ENCODE measurements at regions not wholly inside any gene's neighbourhood (a gene's known extent, or its start where the extent isn't known, plus 50 kb on each side); places are given as distances from the start of the nearest gene placed in this dataset.

DNA sequence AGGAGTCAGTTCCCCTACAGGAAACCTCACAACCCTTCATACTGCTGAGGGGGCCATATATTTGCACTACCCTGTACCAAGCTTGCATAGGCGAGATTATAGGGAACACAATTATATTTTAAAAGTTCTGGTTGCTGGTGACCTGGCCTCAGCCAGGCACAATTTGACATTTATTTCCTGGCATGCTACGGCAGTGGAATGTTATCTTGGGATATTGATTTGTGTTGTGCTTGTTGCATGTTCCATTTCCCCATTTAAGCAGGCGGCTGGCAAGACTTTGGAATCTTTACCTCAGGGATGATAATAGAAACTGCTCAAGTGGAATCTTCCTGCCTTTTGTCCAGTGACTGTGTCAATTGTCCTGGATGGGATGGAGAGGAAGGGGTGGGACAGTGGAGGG is 67.0 kb upstream of the RPS23 start (continued):
- TF ChIP-seq, protein P1, sequence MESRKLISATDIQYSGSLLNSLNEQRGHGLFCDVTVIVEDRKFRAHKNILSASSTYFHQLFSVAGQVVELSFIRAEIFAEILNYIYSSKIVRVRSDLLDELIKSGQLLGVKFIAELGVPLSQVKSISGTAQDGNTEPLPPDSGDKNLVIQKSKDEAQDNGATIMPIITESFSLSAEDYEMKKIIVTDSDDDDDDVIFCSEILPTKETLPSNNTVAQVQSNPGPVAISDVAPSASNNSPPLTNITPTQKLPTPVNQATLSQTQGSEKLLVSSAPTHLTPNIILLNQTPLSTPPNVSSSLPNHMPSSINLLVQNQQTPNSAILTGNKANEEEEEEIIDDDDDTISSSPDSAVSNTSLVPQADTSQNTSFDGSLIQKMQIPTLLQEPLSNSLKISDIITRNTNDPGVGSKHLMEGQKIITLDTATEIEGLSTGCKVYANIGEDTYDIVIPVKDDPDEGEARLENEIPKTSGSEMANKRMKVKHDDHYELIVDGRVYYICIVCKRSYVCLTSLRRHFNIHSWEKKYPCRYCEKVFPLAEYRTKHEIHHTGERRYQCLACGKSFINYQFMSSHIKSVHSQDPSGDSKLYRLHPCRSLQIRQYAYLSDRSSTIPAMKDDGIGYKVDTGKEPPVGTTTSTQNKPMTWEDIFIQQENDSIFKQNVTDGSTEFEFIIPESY (IDR thresholded peaks at IDR 0.05; ENCODE audit: extremely low read depth, insufficient replicate concordance, low read length): no peak
- no peak for TF ChIP-seq ZFX (IDR thresholded peaks at IDR 0.05)
- TF ChIP-seq ELF1 (IDR thresholded peaks at IDR 0.05; ENCODE audit: borderline replicate concordance, low read depth): no peak
- no peak for TF ChIP-seq EZH2 (IDR thresholded peaks at IDR 0.05)
- no peak for TF ChIP-seq YY1 (IDR thresholded peaks at IDR 0.05; ENCODE audit: extremely low read depth, insufficient replicate concordance, low read depth, low read length)

GRCh38 chr5:82341325-82341724 is 63.2 kb upstream of the RPS23 start:
- no peaks in the 10 kb centered on the region for H3K9me3 ChIP-seq (ENCODE audit: control insufficient read depth in 1 of 2, insufficient read depth in 1 of 2, low read depth in 1 of 2, low read length in 2 of 2)
- H3K4me3 ChIP-seq (replicated peaks in 1 of 2; ENCODE audit: low read depth in 1 of 2, low read length in 2 of 2): no peak overlapping the region
- H3K9ac ChIP-seq (ENCODE audit: low read length): no peak overlapping the region
- no peaks in the 10 kb centered on the region for H3K4me1 ChIP-seq (ENCODE audit: control insufficient read depth in 1 of 2, insufficient read depth in 2 of 2, low read length in 2 of 2)
- TF ChIP-seq POLR2AphosphoS5 (IDR thresholded peaks at IDR 0.05; ENCODE audit: low read depth, low read length): no peak
- TF ChIP-seq, protein P1 (IDR thresholded peaks at IDR 0.05; ENCODE audit: extremely low read depth, insufficient replicate concordance, low read length): no peak
- TF ChIP-seq CTCF (IDR thresholded peaks at IDR 0.05 in 2 of 3, conservative IDR thresholded peaks at IDR 0.05 in 1 of 3; ENCODE audit: borderline replicate concordance in 1 of 3, insufficient read depth in 1 of 3, low read depth in 2 of 3, low read length in 2 of 3): no peak
- no peak for TF ChIP-seq EZH2 (IDR thresholded peaks at IDR 0.05)
- TF ChIP-seq CEBPB (IDR thresholded peaks at IDR 0.05; ENCODE audit: low read depth): no peak
- no peak for TF ChIP-seq POLR2A (IDR thresholded peaks at IDR 0.05; ENCODE audit: borderline replicate concordance, extremely low read depth, insufficient read depth, insufficient read length)
- no peak for TF ChIP-seq CBX3 (IDR thresholded peaks at IDR 0.05; ENCODE audit: low read depth)
- TF ChIP-seq TCF7L2 (IDR thresholded peaks at IDR 0.05; ENCODE audit: borderline replicate concordance, extremely low read depth, insufficient read depth, insufficient read length): no peak
- TF ChIP-seq RAD21 (IDR thresholded peaks at IDR 0.05; ENCODE audit: low read depth): no peak
- TF ChIP-seq JUND (IDR thresholded peaks at IDR 0.05): no peak
- no peak for TF ChIP-seq SP1 (IDR thresholded peaks at IDR 0.05; ENCODE audit: low read depth)
- no peak for TF ChIP-seq ZNF274 (IDR thresholded peaks at IDR 0.05; ENCODE audit: low read depth, low read length)
- TF ChIP-seq SRF (IDR thresholded peaks at IDR 0.05; ENCODE audit: low read depth): no peak
- no peak for TF ChIP-seq FOSL1 (IDR thresholded peaks at IDR 0.05; ENCODE audit: low read depth)
- no peak for TF ChIP-seq EGR1 (IDR thresholded peaks at IDR 0.05; ENCODE audit: low read depth)
- no peak for TF ChIP-seq YY1 (IDR thresholded peaks at IDR 0.05; ENCODE audit: extremely low read depth, insufficient replicate concordance, low read depth, low read length)
- no peaks in the 10 kb centered on the region for H3K36me3 ChIP-seq (ENCODE audit: control insufficient read depth in 1 of 2, insufficient read depth in 2 of 2, low read length in 2 of 2)
- RAD21 ChIA-PET (ENCODE audit: low non-redundant PET in 1 of 2, low total read pairs in 2 of 2, uncharacterized antibody in 2 of 2, unreplicated experiment in 2 of 2): no interaction called here
- H3K27ac ChIP-seq (ENCODE audit: low read depth, low read length): no peak overlapping the region
- no peaks in the 10 kb centered on the region for H3K79me2 ChIP-seq (ENCODE audit: insufficient read depth, low read length)
- intact Hi-C loops (cut with micrococcal nuclease): no loop called here
- DNase-seq (ENCODE audit: low read depth, low spot score) (no peak), ATAC-seq (no peak)
- no peak overlapping the region for H2AFZ ChIP-seq (ENCODE audit: low read depth, low read length, poor library complexity, severe bottlenecking)
- no peaks in the 10 kb centered on the region for H3K27me3 ChIP-seq (ENCODE audit: insufficient read depth, low read length)
- no peak overlapping the region for H3K4me2 ChIP-seq (ENCODE audit: low read length)
- no TSS peak for BruUV-seq (replicated peaks)
- H3K9me2 ChIP-seq (ENCODE audit: insufficient read depth): no peaks in the 10 kb centered on the region
- H4K20me1 ChIP-seq (ENCODE audit: insufficient read depth): no peaks in the 10 kb centered on the region
- POLR2A ChIA-PET: no interaction called here
- CTCF ChIA-PET: no interaction called here
